LNCaP clone FGC (cell line): ENCODE measurements at regions not wholly inside any gene's neighbourhood (a gene's known extent, or its start where the extent isn't known, plus 50 kb on each side); places are given as distances from the start of the nearest gene placed in this dataset.

ENCODE experiments used
- DNase-seq: peaks from one replicate; pipeline ENCODE4 v3.0.0-alpha.2; 2011; ENCODE audit warnings: low read depth
- H3K4me3 ChIP-seq: 2 replicates; pipeline ENCODE4 v1.5.1; 2011; ENCODE audit warnings: mild to moderate bottlenecking, low read depth, low read length, control low read depth
- TF ChIP-seq, protein P1 (sequence below): IDR thresholded peaks from 2 replicates; pipeline ENCODE4 v1.5.1; 2012; ENCODE audit warnings: mild to moderate bottlenecking; ENCODE audit not compliant: control insufficient read depth, insufficient read depth; ENCODE audit errors: extremely low read depth

DNA sequence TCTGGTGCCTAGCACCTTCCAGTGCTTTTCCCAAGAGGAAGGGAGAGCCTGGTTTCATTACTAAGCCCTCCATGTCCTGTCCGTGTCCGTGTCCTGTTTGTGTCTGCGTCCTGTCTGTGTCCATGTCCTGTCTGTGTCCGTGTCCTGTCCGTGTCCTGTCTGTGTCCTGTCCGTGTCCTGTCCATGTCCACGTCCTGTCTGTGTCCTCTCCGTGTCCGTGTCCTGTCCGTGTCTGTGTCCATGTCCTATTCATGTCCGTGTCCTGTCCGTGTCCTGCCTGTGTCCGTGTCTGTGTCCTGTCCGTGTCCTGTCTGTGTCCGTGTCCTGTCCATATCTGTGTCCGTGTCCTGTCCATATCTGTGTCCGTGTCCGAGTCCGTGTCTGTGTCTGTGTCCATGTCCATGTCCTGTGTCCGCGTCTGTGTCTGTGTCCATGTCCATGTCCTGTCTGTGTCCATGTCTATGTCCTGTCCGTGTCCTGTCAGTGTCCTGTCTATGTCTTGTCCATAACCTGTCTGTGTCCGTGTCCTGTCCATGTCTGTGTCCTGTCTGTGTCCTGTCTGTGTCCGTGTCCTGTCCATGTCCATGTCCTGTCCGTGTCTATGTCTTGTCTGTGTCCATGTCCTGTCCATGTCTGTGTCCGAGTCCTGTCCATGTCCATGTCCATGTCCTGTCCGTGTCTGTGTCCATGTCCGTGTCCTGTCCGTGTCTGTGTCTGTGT, 54.4 kb upstream of the BHLHE23 start:
- TF ChIP-seq, protein P1, sequence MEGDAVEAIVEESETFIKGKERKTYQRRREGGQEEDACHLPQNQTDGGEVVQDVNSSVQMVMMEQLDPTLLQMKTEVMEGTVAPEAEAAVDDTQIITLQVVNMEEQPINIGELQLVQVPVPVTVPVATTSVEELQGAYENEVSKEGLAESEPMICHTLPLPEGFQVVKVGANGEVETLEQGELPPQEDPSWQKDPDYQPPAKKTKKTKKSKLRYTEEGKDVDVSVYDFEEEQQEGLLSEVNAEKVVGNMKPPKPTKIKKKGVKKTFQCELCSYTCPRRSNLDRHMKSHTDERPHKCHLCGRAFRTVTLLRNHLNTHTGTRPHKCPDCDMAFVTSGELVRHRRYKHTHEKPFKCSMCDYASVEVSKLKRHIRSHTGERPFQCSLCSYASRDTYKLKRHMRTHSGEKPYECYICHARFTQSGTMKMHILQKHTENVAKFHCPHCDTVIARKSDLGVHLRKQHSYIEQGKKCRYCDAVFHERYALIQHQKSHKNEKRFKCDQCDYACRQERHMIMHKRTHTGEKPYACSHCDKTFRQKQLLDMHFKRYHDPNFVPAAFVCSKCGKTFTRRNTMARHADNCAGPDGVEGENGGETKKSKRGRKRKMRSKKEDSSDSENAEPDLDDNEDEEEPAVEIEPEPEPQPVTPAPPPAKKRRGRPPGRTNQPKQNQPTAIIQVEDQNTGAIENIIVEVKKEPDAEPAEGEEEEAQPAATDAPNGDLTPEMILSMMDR = no peak
- no peak overlapping the region for H3K4me3 ChIP-seq
- DNase-seq = no peak

DNA sequence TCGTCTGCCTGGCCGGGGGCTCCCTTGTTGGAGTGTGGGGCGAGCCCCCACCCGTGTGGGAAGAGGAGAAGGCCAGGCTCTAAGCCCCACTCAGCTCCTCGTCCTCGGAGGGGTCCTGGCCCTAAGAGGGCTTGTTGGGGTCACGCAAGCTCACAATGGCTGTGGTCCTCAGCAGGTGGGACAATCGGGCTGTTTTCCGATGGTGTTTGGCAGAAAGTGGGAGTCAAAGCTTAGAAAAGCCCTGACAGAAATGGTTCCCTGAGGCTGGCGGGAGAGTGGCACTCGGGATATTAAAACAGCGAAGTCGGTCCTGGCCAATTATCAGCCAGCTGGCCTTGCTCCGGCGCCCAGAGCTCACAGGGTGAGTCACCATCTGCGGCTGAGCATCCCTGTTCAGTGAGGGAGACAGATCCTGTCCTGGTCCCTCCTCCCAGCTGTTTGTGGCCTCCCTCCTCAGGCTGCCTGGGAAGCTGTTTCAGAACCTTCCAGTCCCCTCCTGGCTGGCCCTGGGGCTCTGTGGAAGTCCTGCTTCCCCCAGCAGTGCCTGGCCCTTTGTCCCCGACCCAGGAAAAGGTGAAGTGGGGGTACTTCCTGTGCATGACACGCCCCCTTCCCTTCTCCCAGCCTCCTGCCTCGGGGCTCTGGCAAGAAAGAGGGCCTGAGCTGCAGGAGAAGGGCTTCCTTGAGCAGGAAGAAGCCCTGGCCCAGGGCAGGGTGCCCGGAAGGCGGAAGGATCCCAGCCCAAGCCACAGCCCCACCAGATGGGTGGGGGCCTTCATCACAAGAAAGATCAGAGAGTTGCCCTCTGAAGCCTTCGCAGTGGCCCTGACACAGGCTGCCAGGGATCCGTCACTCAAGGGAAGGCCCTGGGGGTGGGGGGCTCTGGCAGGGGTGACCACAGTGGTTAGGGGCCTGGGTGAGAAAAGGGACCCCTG, 53.6 kb upstream of the BHLHE23 start:
- TF ChIP-seq, protein P1 = no peak
- no peak for DNase-seq
- no peak overlapping the region for H3K4me3 ChIP-seq

DNA sequence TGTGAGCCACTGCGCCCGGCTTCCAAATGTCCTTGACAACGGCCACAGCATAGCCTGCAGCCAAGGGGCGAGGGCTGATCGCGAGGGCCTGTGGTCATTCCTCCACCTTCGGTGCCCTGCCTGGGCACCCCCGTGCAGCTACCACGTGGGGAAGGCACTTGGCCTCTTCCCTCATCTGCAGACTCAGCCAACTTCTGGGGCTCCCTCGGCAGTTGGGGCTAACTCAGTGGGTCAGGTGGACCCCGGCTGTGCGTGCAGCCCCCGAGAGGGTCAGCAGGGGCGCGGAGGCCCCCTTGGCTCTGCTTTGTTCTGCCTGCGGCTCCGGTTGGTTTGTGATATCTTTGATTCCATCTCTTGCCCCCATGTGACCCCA, 52.9 kb upstream of the BHLHE23 start:
- DNase-seq = no peak
- TF ChIP-seq, protein P1 = no peak
- no peak overlapping the region for H3K4me3 ChIP-seq

DNA sequence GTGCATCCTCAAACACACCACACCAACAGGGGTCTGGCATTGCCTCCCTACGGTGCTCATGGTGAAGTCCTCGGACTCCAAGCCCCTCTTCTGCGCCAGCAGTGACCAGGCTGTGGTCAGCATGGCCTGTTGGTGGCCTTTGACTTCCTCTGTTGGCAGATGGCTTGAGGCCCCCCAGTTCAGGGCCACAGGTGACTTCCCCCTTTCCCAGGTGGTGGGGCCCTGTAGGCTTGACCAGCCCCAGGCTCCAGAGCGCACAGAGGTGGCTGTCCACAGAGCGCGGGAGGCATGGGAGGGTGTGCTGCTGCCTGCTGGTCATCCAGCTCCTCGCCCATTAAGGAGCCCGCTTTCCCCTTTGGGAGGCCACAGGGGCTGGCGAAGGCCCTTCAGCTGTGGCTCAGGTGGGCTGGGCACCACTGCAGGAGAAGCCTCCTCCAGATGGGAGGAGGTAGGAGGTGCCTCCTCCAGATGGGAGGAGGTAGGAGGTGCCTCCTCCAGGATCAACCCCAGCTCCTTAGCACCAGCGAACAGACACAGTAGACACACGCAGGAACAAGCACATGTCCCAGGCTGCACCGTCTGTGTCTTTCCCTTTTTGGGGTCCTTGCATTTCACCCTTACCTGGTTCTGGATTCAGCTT, 52.1 kb upstream of the BHLHE23 start:
- H3K4me3 ChIP-seq = no peak overlapping the region
- DNase-seq = no peak
- TF ChIP-seq, protein P1 = no peak

DNA sequence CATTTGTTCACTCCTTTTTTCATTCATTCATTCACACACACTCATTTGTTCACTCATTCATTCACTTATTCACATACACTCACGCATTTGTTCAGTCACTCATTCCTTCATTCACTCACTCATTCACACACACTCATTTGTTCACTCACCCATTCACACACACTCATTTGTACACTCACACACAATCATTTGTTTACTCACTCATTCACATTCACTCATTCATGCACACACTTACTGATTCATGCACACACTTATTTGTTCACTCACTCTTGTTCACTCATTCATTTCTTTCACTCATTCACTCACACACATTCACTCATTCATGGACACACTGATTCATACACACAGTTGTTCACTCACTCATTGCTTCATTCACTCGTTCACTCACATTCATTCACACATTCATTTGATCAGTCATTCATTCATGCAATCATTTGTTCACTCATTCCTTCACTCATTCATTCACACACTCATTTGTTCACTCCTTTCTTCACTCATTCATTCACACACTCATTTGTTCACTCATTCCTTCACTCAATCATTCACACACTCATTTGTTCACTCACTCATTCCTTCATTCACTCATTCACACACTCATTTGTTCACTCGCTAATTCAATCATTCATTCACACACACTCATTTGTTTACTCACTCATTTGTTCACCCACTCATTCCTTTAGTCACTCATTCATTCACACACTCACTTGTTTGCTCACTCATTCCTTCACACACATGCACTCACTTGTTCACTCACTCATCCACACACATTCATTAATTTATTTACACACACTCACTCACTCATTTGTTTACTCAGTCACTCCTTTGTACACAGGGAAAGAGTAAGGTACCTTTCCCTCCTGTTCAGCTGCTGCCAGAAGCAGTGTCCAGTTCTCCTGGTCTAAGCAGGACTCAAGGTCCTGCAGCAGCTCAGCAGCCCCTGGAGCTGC, 50.7 kb upstream of the BHLHE23 start:
- no peak for DNase-seq
- H3K4me3 ChIP-seq = no peak overlapping the region
- TF ChIP-seq, protein P1 = no peak

DNA sequence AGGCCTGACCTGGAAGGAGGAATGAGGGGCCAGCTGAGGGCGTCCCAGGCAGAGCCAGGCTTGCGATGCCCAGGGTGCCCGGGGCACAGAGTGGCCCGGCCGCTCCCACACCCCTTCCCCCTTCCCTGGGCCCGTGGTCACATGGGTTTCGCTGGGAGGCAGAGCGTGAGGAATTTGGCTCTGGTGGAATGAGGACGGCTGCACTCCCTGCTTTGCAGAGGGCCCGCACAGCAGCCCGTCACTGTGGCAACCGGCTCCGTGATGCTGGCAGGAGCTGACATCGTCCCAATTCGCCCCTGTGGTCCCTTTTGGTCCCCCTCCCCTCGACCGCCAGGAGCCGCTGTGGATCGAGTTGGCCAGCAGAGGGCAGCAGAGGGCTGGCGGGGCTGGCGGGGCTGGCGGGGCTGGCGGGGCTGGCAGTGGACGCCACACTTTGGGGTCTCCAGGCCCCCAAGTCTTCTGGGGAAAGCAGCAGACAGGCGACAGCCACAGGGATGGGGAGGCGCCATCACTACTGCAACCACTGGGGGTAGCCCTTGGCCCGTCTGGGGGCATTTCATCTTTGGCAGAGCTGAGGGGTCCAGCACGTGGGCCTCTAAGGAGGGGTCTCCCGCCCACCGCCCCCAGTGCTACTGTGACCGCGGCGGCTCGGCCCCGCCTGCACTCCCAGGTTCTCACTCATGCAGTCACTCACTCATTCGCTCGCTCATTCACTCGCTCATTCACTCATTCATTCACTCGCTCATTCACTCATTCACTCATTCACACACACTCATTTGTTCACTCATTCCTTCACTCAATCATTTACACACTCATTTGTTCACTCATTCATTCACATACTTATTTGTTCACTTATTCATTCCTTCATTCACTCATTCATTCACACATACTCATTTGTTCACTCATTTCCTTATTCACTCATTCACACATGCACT, 49.7 kb upstream of the BHLHE23 start:
- peak; percentile 35 for DNase-seq
- H3K4me3 ChIP-seq = no peak overlapping the region
- TF ChIP-seq, protein P1 = peak; percentile 89
